H9 (cell line): ENCODE measurements at regions not wholly inside any gene's neighbourhood (a gene's known extent, or its start where the extent isn't known, plus 50 kb on each side); places are given as distances from the start of the nearest gene placed in this dataset.

ENCODE experiments used
- DNase-seq: peaks from one replicate; pipeline ENCODE4 v3.0.0-alpha.2; 2017
- H2AFZ ChIP-seq: one replicate; pipeline ENCODE4 v1.6.1; 2013; ENCODE audit warnings: mild to moderate bottlenecking, low read length, control low read depth, moderate library complexity
- H2AK5ac ChIP-seq: 2 replicates; pipeline ENCODE4 v1.6.1; 2013; ENCODE audit warnings: low read length, control low read depth, mixed read lengths; ENCODE audit not compliant: insufficient read length
- H2BK120ac ChIP-seq: one replicate; pipeline ENCODE4 v1.6.1; 2013; ENCODE audit warnings: low read depth, mild to moderate bottlenecking, low read length, control low read depth, inconsistent platforms; ENCODE audit not compliant: poor library complexity, severe bottlenecking
- H2BK12ac ChIP-seq: 2 replicates; pipeline ENCODE4 v1.6.1; 2013; ENCODE audit warnings: low read length, control low read depth, mixed read lengths, low read depth; ENCODE audit not compliant: insufficient read length
- H2BK15ac ChIP-seq: 2 replicates; pipeline ENCODE4 v1.6.1; 2013; ENCODE audit warnings: low read depth, low read length, control low read depth
- H2BK20ac ChIP-seq: one replicate; pipeline ENCODE4 v1.6.1; 2013; ENCODE audit warnings: low read depth, mild to moderate bottlenecking, low read length, control low read depth, inconsistent platforms; ENCODE audit not compliant: poor library complexity, severe bottlenecking
- H2BK5ac ChIP-seq: 2 replicates; pipeline ENCODE4 v1.6.1; 2013; ENCODE audit warnings: low read length, control low read depth, mixed read lengths; ENCODE audit not compliant: insufficient read length
- H3K14ac ChIP-seq: 2 replicates; pipeline ENCODE4 v1.6.1; 2013; ENCODE audit warnings: low read length, control low read depth; ENCODE audit not compliant: insufficient read depth
- H3K18ac ChIP-seq: 2 replicates; pipeline ENCODE4 v1.6.1; 2013; ENCODE audit warnings: low read depth, mild to moderate bottlenecking, mixed read lengths, low read length, control low read depth; ENCODE audit not compliant: insufficient read length
- H3K23ac ChIP-seq: 2 replicates; pipeline ENCODE4 v1.6.1; 2013; ENCODE audit warnings: low read length, control low read depth, mixed read lengths, low read depth; ENCODE audit not compliant: insufficient read length
- H3K23me2 ChIP-seq: 2 replicates; pipeline ENCODE4 v1.6.1; 2013; ENCODE audit warnings: low read depth, mild to moderate bottlenecking, mixed read lengths, low read length, control low read depth; ENCODE audit not compliant: insufficient read length, poor library complexity, severe bottlenecking
- H3K27ac ChIP-seq: 2 replicates; pipeline ENCODE4 v1.5.1; 2013; ENCODE audit warnings: low read length, control low read depth, mixed read lengths, low read depth; ENCODE audit not compliant: insufficient read length
- H3K27me3 ChIP-seq: 2 replicates; pipeline ENCODE4 v1.6.1; 2013; ENCODE audit warnings: low read length, control low read depth, inconsistent platforms; ENCODE audit not compliant: insufficient read depth
- H3K4ac ChIP-seq: 2 replicates; pipeline ENCODE4 v1.6.1; 2013; ENCODE audit warnings: low read depth, mild to moderate bottlenecking, control low read depth, inconsistent platforms, low read length, moderate library complexity
- H3K4me1 ChIP-seq: 2 replicates; pipeline ENCODE4 v1.6.1; 2013; ENCODE audit warnings: low read length, control low read depth, inconsistent platforms; ENCODE audit not compliant: insufficient read depth
- H3K4me2 ChIP-seq: 2 replicates; pipeline ENCODE4 v1.6.1; 2013; ENCODE audit warnings: low read length, control low read depth, mixed read lengths; ENCODE audit not compliant: insufficient read length, insufficient read depth
- H3K56ac ChIP-seq: 2 replicates; pipeline ENCODE4 v1.6.1; 2013; ENCODE audit warnings: low read depth, mild to moderate bottlenecking, mixed read lengths, low read length, control low read depth; ENCODE audit not compliant: insufficient read length
- H3K79me1 ChIP-seq: 2 replicates; pipeline ENCODE4 v1.6.1; 2013; ENCODE audit warnings: low read depth, mild to moderate bottlenecking, moderate library complexity, low read length, control low read depth, inconsistent platforms; ENCODE audit not compliant: insufficient read depth, poor library complexity, severe bottlenecking
- H3K79me2 ChIP-seq: 2 replicates; pipeline ENCODE4 v1.6.1; 2013; ENCODE audit warnings: low read length, control low read depth, inconsistent platforms; ENCODE audit not compliant: insufficient read depth
- H3K9ac ChIP-seq: 2 replicates; pipeline ENCODE4 v1.6.1; 2013; ENCODE audit warnings: low read length, control low read depth, mixed read lengths; ENCODE audit not compliant: insufficient read length; ENCODE audit errors: extremely low read depth
- H3K9me3 ChIP-seq: one replicate; pipeline ENCODE4 v1.6.1; 2013; ENCODE audit warnings: low read depth, low read length, inconsistent platforms; ENCODE audit not compliant: control insufficient read depth
- H3T11ph ChIP-seq: one replicate; pipeline ENCODE4 v1.6.1; 2013; ENCODE audit warnings: mild to moderate bottlenecking, low read length, control low read depth, inconsistent platforms
- H4K20me1 ChIP-seq: one replicate; pipeline ENCODE4 v1.6.1; 2013; ENCODE audit not compliant: control insufficient read depth, insufficient read length, insufficient read depth
- H4K5ac ChIP-seq: 2 replicates; pipeline ENCODE4 v1.6.1; 2013; ENCODE audit warnings: low read depth, mild to moderate bottlenecking, mixed read lengths, low read length, control low read depth; ENCODE audit not compliant: insufficient read length
- H4K8ac ChIP-seq: replicated peaks from 2 replicates; pipeline ENCODE4 v1.6.1; 2013; ENCODE audit warnings: low read length, control low read depth, mixed read lengths, low read depth; ENCODE audit not compliant: insufficient read length
- H4K91ac ChIP-seq: 2 replicates; pipeline ENCODE4 v1.6.1; 2013; ENCODE audit warnings: low read depth, mild to moderate bottlenecking, moderate library complexity, mixed read lengths, low read length, control low read depth; ENCODE audit not compliant: insufficient read length
- H3K27ac Mint-ChIP-seq, 3 experiments: 2 replicates in 2 of 3; 3 replicates in 1 of 3; pipeline ENCODE4 v1.8.0; 2020 to 2021; ENCODE audit warnings: mixed read lengths in 3 of 3, mild to moderate bottlenecking in 1 of 3, moderate library complexity in 1 of 3
- H3K27me3 Mint-ChIP-seq: 2 replicates; pipeline ENCODE4 v1.8.0; 2021; ENCODE audit warnings: low read depth, mild to moderate bottlenecking, moderate library complexity, mixed read lengths
- H3K36me3 Mint-ChIP-seq, 3 experiments: 2 replicates in 2 of 3; 3 replicates in 1 of 3; pipeline ENCODE4 v1.8.0; 2020 to 2021; ENCODE audit warnings: low read depth in 3 of 3, mixed read lengths in 3 of 3; ENCODE audit not compliant: insufficient read depth in 1 of 3
- H3K4me1 Mint-ChIP-seq, 2 experiments: 2 replicates each; pipeline ENCODE4 v1.8.0; 2020; ENCODE audit warnings: mixed read lengths in 2 of 2
- H3K4me3 Mint-ChIP-seq, 2 experiments: 2 replicates in 1 of 2; 3 replicates in 1 of 2; pipeline ENCODE4 v1.8.0; 2020 to 2021; ENCODE audit warnings: mild to moderate bottlenecking in 2 of 2, mixed read lengths in 2 of 2, moderate library complexity in 1 of 2
- H3K9me3 Mint-ChIP-seq, 2 experiments: 2 replicates in 1 of 2; 3 replicates in 1 of 2; pipeline ENCODE4 v1.8.0; 2020; ENCODE audit warnings: mild to moderate bottlenecking in 2 of 2, mixed read lengths in 2 of 2, moderate library complexity in 1 of 2
- WGBS: extraction: QIAGEN DNeasy Blood & Tissue Kit; methylation state at CpG from one replicate; pipeline ENCODE4 v1.1.7; 2013; ENCODE audit warnings: missing lambda C conversion rate, low lambda C conversion rate, mixed read lengths; ENCODE audit not compliant: insufficient read length; ENCODE audit errors: extremely low coverage; 5-methylcytosine and 5-hydroxymethylcytosine counted together
- TF ChIP-seq, protein P1 (sequence below): fragments of 200-600 bp; sonication (generic); conservative IDR thresholded peaks from 3 replicates; pipeline ENCODE4 v1.8.0; 2021; ENCODE audit warnings: antibody characterized with exemption, mild to moderate bottlenecking

DNA sequence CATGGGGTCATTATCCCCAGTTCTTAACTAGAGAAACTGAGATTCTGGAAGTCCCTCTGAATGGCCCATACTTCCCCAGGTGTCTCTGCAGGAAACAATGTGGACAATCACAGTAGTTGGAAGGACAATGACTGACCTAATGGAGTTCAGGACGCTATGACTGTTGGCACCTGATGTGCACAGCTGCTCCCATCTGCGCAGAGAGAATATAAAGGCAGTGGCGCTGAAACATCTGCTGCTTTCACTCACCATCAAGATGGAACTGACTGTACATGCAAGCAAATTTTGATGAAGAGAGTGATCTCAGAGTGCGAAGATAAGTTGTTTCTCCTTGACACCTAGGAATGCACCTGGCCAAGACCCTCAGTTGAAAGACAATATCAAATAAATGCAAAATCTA lies 395.7 kb upstream of the ASIC2 start:
- no peak overlapping the region for H3K4ac ChIP-seq
- H3K4me2 ChIP-seq = no peak overlapping the region
- H3K27ac ChIP-seq = no peak overlapping the region
- H3K18ac ChIP-seq = no peak overlapping the region
- no peak overlapping the region for H3K4me3 Mint-ChIP-seq
- no peak overlapping the region for H2BK5ac ChIP-seq
- H3K14ac ChIP-seq = no peak overlapping the region
- H2BK120ac ChIP-seq = no peak overlapping the region
- H3K79me1 ChIP-seq = no peaks in the 10 kb centered on the region
- no peak for DNase-seq
- H3K27me3 Mint-ChIP-seq = peaks cover 8% of the 10 kb centered on the region
- H4K20me1 ChIP-seq = no peaks in the 10 kb centered on the region
- H4K8ac ChIP-seq = no peak overlapping the region
- no peak overlapping the region for H3K23ac ChIP-seq
- H3K27me3 ChIP-seq = peaks cover 2% of the 10 kb centered on the region; the same call in 1 of the 2 replicates
- no peaks in the 10 kb centered on the region for H3K79me2 ChIP-seq
- H2BK12ac ChIP-seq = no peak overlapping the region
- H2AFZ ChIP-seq = no peak overlapping the region
- no peak overlapping the region for H3T11ph ChIP-seq
- H3K9me3 ChIP-seq = no peaks in the 10 kb centered on the region
- no peak overlapping the region for H3K9ac ChIP-seq
- peaks cover 2 to 5% of the 10 kb centered on the region in 2 experiments; a peak in 3 of 5 replicates for H3K9me3 Mint-ChIP-seq
- H3K4me1 ChIP-seq = no peaks in the 10 kb centered on the region
- H3K56ac ChIP-seq = no peak overlapping the region
- TF ChIP-seq, protein P1, sequence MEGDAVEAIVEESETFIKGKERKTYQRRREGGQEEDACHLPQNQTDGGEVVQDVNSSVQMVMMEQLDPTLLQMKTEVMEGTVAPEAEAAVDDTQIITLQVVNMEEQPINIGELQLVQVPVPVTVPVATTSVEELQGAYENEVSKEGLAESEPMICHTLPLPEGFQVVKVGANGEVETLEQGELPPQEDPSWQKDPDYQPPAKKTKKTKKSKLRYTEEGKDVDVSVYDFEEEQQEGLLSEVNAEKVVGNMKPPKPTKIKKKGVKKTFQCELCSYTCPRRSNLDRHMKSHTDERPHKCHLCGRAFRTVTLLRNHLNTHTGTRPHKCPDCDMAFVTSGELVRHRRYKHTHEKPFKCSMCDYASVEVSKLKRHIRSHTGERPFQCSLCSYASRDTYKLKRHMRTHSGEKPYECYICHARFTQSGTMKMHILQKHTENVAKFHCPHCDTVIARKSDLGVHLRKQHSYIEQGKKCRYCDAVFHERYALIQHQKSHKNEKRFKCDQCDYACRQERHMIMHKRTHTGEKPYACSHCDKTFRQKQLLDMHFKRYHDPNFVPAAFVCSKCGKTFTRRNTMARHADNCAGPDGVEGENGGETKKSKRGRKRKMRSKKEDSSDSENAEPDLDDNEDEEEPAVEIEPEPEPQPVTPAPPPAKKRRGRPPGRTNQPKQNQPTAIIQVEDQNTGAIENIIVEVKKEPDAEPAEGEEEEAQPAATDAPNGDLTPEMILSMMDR = no peak
- no peak overlapping the region for H4K5ac ChIP-seq
- no peaks in the 10 kb centered on the region for H3K4me1 Mint-ChIP-seq
- no peak overlapping the region for H2BK20ac ChIP-seq
- no peak overlapping the region for H2BK15ac ChIP-seq
- no CpG with 5 or more reads among the region's 4 CpGs for WGBS
- no peak overlapping the region for H3K27ac Mint-ChIP-seq
- H2AK5ac ChIP-seq = no peak overlapping the region
- no peaks in the 10 kb centered on the region for H3K23me2 ChIP-seq
- no peak overlapping the region for H4K91ac ChIP-seq
- peaks cover 0 to 5% (median 2%) of the 10 kb centered on the region in 3 experiments; a peak in 1 of 7 replicates for H3K36me3 Mint-ChIP-seq
